ENCODE measurements at regions not wholly inside any gene's neighbourhood (a gene's known extent, or its start where the extent isn't known, plus 50 kb on each side); places are given as distances from the start of the nearest gene placed in this dataset.

DNA sequence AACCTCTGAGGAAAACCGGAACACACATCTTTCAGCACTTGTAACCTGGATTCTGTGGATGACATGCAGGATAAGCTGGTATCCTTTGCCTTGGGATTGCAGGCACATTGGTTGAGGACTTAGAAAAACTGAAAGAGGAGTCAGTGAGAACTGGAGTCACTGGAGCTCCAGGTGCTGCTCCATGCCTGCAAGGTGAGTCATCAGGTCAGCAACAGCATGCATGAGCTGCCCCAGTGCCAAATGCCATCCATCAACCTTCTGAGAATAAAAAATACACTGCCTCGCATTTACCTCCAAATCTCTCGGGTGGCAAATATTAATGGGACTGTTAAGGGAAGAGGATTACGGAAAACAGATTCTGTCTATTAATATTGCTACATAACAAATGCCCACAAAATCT lies 729.1 kb downstream of the NTRK3 start:
- FAIRE-seq (no peak), ATAC-seq (no peak), DNase-seq (ENCODE audit: low spot score) (no peak)
- Histone ChIP-seq H4K20me1 (ENCODE audit: insufficient read depth, low read length) (no peaks in the 10 kb centered on the region), H3K4me1 (ENCODE audit: insufficient read depth, low read length) (no peaks in the 10 kb centered on the region), H3K27me3 (ENCODE audit: control insufficient read depth in 1 of 2, insufficient read depth in 2 of 2, low read length in 2 of 2) (no peaks in the 10 kb centered on the region), H3K9ac (ENCODE audit: insufficient read depth, low read depth, low read length) (no peak overlapping the region), H3K4me2 (ENCODE audit: low read depth, low read length) (no peak overlapping the region), H3K79me2 (ENCODE audit: insufficient read depth, low read length) (no peaks in the 10 kb centered on the region), H3K4me3 (replicated peaks in 1 of 3; ENCODE audit: insufficient read depth in 1 of 3, low read depth in 2 of 3, low read length in 3 of 3) (no peak overlapping the region), H3K36me3 (replicated peaks in 1 of 2; ENCODE audit: control insufficient read depth in 1 of 2, insufficient read depth in 2 of 2, low read length in 2 of 2) (no peaks in the 10 kb centered on the region), H3K27ac (ENCODE audit: extremely low read length, insufficient read depth, low read length) (no peak overlapping the region), H2AFZ (ENCODE audit: low read length) (no peak overlapping the region), H3K9me3 (ENCODE audit: low read length) (peaks cover 97% of the 10 kb centered on the region)
- in situ Hi-C loops (cut with HindIII; ENCODE audit: extremely low pct_ligation_motif_present, low pct_unique_long_range_greater_than_20kb) (no loop called here), intact Hi-C loops (cut with micrococcal nuclease; ENCODE audit: unreplicated experiment) (no loop called here)
- CTCF ChIA-PET (ENCODE audit: low intra/inter-chr PET ratio, low total read pairs): no interaction called here
- WGBS (ENCODE audit: low lambda C conversion rate): 21% methylated on average over 4 of the region's 4 CpGs
- TF ChIP-seq YY1 (IDR thresholded peaks at IDR 0.05; ENCODE audit: insufficient read depth, insufficient replicate concordance, low read depth, low read length) (no peak), ONECUT2 (CRISPR knock-in tag; IDR thresholded peaks at IDR 0.05) (no peak), NFE2 (CRISPR knock-in tag; IDR thresholded peaks at IDR 0.05) (no peak), SCMH1 (CRISPR knock-in tag; IDR thresholded peaks at IDR 0.05; ENCODE audit: borderline replicate concordance) (no peak), CHCHD3 (CRISPR knock-in tag; IDR thresholded peaks at IDR 0.05) (no peak), ZNF382 (CRISPR knock-in tag; IDR thresholded peaks at IDR 0.05; ENCODE audit: borderline replicate concordance) (no peak), ZNF564 (CRISPR knock-in tag; IDR thresholded peaks at IDR 0.05) (no peak), BHLHE40 (IDR thresholded peaks at IDR 0.05; ENCODE audit: low read length) (no peak), ZNF891 (CRISPR knock-in tag; IDR thresholded peaks at IDR 0.05) (no peak), ZNF296 (CRISPR knock-in tag; conservative IDR thresholded peaks at IDR 0.05) (no peak)
- TF ChIP-seq, protein P1, sequence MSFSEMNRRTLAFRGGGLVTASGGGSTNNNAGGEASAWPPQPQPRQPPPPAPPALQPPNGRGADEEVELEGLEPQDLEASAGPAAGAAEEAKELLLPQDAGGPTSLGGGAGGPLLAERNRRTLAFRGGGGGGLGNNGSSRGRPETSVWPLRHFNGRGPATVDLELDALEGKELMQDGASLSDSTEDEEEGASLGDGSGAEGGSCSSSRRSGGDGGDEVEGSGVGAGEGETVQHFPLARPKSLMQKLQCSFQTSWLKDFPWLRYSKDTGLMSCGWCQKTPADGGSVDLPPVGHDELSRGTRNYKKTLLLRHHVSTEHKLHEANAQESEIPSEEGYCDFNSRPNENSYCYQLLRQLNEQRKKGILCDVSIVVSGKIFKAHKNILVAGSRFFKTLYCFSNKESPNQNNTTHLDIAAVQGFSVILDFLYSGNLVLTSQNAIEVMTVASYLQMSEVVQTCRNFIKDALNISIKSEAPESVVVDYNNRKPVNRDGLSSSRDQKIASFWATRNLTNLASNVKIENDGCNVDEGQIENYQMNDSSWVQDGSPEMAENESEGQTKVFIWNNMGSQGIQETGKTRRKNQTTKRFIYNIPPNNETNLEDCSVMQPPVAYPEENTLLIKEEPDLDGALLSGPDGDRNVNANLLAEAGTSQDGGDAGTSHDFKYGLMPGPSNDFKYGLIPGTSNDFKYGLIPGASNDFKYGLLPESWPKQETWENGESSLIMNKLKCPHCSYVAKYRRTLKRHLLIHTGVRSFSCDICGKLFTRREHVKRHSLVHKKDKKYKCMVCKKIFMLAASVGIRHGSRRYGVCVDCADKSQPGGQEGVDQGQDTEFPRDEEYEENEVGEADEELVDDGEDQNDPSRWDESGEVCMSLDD (CRISPR knock-in tag; IDR thresholded peaks at IDR 0.05; ENCODE audit: borderline replicate concordance): no peak
- TF ChIP-seq, protein P2, sequence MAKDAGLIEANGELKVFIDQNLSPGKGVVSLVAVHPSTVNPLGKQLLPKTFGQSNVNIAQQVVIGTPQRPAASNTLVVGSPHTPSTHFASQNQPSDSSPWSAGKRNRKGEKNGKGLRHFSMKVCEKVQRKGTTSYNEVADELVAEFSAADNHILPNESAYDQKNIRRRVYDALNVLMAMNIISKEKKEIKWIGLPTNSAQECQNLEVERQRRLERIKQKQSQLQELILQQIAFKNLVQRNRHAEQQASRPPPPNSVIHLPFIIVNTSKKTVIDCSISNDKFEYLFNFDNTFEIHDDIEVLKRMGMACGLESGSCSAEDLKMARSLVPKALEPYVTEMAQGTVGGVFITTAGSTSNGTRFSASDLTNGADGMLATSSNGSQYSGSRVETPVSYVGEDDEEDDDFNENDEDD (CRISPR knock-in tag; IDR thresholded peaks at IDR 0.05; ENCODE audit: borderline replicate concordance): no peak
- TF ChIP-seq, protein P3, sequence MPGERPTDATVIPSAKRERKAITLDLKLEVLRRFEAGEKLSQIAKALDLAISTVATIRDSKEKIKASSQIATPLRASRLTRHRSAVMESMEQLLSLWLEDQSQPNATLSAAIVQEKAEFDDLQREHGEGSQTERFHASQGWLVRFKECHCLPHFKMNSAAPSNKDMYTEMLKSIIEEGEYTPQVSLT (CRISPR knock-in tag; IDR thresholded peaks at IDR 0.05; ENCODE audit: borderline replicate concordance, low read depth): no peak
- TF ChIP-seq, protein P4, sequence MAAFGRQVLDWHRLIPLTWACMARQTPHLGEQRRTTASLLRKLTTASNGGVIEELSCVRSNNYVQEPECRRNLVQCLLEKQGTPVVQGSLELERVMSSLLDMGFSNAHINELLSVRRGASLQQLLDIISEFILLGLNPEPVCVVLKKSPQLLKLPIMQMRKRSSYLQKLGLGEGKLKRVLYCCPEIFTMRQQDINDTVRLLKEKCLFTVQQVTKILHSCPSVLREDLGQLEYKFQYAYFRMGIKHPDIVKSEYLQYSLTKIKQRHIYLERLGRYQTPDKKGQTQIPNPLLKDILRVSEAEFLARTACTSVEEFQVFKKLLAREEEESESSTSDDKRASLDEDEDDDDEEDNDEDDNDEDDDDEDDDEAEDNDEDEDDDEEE (CRISPR knock-in tag; IDR thresholded peaks at IDR 0.05): no peak
- POLR2A ChIA-PET: no interaction called here
- no TSS peak for BruUV-seq (replicated peaks)

Measured in HepG2 (cell line).